HFFc6 (cell line): ENCODE measurements at regions not wholly inside any gene's neighbourhood (a gene's known extent, or its start where the extent isn't known, plus 50 kb on each side); places are given as distances from the start of the nearest gene placed in this dataset.

Experiments
- DNase-seq: peaks from one replicate; pipeline ENCODE4 v3.0.0-alpha.2; 2018
- H3K27ac Mint-ChIP-seq: 2 replicates; pipeline ENCODE4 v1.8.0; 2020; ENCODE audit warnings: mild to moderate bottlenecking, mixed read lengths
- H3K27me3 Mint-ChIP-seq: 2 replicates; pipeline ENCODE4 v1.8.0; 2021; ENCODE audit warnings: mild to moderate bottlenecking, moderate library complexity, mixed read lengths; ENCODE audit not compliant: insufficient read depth
- H3K36me3 Mint-ChIP-seq: 2 replicates; pipeline ENCODE4 v1.8.0; 2021; ENCODE audit warnings: low read depth, mixed read lengths
- H3K4me1 Mint-ChIP-seq: 2 replicates; pipeline ENCODE4 v1.8.0; 2020; ENCODE audit warnings: low read depth, mixed read lengths
- H3K4me3 Mint-ChIP-seq: 2 replicates; pipeline ENCODE4 v1.8.0; 2020; ENCODE audit warnings: mild to moderate bottlenecking, moderate library complexity, mixed read lengths
- H3K9me3 Mint-ChIP-seq: 2 replicates; pipeline ENCODE4 v1.8.0; 2020; ENCODE audit warnings: mild to moderate bottlenecking, mixed read lengths
- CTCF ChIP-seq: fragments of 200-600 bp; sonication (generic); IDR thresholded peaks from 2 replicates; pipeline ENCODE4 v1.5.0; 2021; ENCODE audit warnings: antibody characterized with exemption, mild to moderate bottlenecking

- TF ChIP-seq CTCF = peak; percentile 23
- Mint-ChIP-seq H3K4me3 (no peak overlapping the region), H3K27ac (no peak overlapping the region; the same call in 1 of the 2 replicates)
These were observed 66.8 kb upstream of the NT5E start for GRCh38 chr6:85383042-85383441.

GRCh38 chr6:85382541-85382940 lies 67.3 kb upstream of the NT5E start:
- Mint-ChIP-seq H3K27me3 (no peaks in the 10 kb centered on the region; the same call in 1 of the 2 replicates), H3K9me3 (peaks cover 12% of the 10 kb centered on the region), H3K4me1 (peaks cover 24% of the 10 kb centered on the region), H3K36me3 (peaks cover 15% of the 10 kb centered on the region), H3K27ac (no peak overlapping the region), H3K4me3 (no peak overlapping the region)
- no peak for TF ChIP-seq CTCF
- no peak for DNase-seq

More at GRCh38 chr6:85383042-85383441, 66.8 kb upstream of the NT5E start:
- Mint-ChIP-seq H3K27me3 (no peaks in the 10 kb centered on the region; the same call in 1 of the 2 replicates), H3K36me3 (peaks cover 13% of the 10 kb centered on the region), H3K9me3 (peaks cover 12% of the 10 kb centered on the region), H3K4me1 (peaks cover 24% of the 10 kb centered on the region)
- DNase-seq = no peak

- H3K27ac Mint-ChIP-seq = no peak overlapping the region
- no peaks in the 10 kb centered on the region; the same call in 1 of the 2 replicates for H3K27me3 Mint-ChIP-seq
- no peak for TF ChIP-seq CTCF
- H3K4me1 Mint-ChIP-seq = peaks cover 22% of the 10 kb centered on the region
- no peaks in the 10 kb centered on the region for H3K9me3 Mint-ChIP-seq
- H3K4me3 Mint-ChIP-seq = no peak overlapping the region
- peaks cover 4% of the 10 kb centered on the region for H3K36me3 Mint-ChIP-seq
- DNase-seq = no peak
These were observed 77.0 kb upstream of the NT5E start for GRCh38 chr6:85372915-85373270.

- DNase-seq = no peak
- Mint-ChIP-seq H3K27ac (no peak overlapping the region), H3K9me3 (peaks cover 1% of the 10 kb centered on the region; the same call in 1 of the 2 replicates), H3K27me3 (no peaks in the 10 kb centered on the region; the same call in 1 of the 2 replicates), H3K4me3 (no peak overlapping the region), H3K4me1 (peaks cover 22% of the 10 kb centered on the region), H3K36me3 (peaks cover 4% of the 10 kb centered on the region; the same call in 1 of the 2 replicates)
- TF ChIP-seq CTCF = 0 out of 2 replicates have a peak, but pooled peaks have one; percentile 25
These were observed 77.5 kb upstream of the NT5E start for GRCh38 chr6:85372188-85372914.

- no peak overlapping the region for H3K4me3 Mint-ChIP-seq
These were observed 81.3 kb upstream of the NT5E start for GRCh38 chr6:85368631-85369030.

More at GRCh38 chr6:85368631-85369030, 81.3 kb upstream of the NT5E start:
- peaks cover 16% of the 10 kb centered on the region for H3K9me3 Mint-ChIP-seq
- H3K4me1 Mint-ChIP-seq = peaks cover 30% of the 10 kb centered on the region
- no peak for DNase-seq
- H3K36me3 Mint-ChIP-seq = peaks cover 12% of the 10 kb centered on the region
- no peak overlapping the region for H3K27ac Mint-ChIP-seq
- TF ChIP-seq CTCF = no peak
- no peaks in the 10 kb centered on the region for H3K27me3 Mint-ChIP-seq
